D721Med (cell line): ENCODE measurements at regions not wholly inside any gene's neighbourhood (a gene's known extent, or its start where the extent isn't known, plus 50 kb on each side); places are given as distances from the start of the nearest gene placed in this dataset.

Experiments used
- DNase-seq: peaks from one replicate; pipeline ENCODE4 v3.0.0; 2011; ENCODE audit warnings: low spot score; ENCODE audit not compliant: insufficient read length
- FAIRE-seq: peaks from 2 replicates; lab custom pipeline; 2011; peaks lifted over from hg19 to GRCh38; lab: Jason Lieb, UNC
- CTCF ChIP-seq: IDR thresholded peaks from 2 replicates; pipeline ENCODE4 v1.5.1; 2012; ENCODE audit warnings: mild to moderate bottlenecking, control low read depth; ENCODE audit not compliant: insufficient read depth; ENCODE audit errors: missing control alignments

- no peak for TF ChIP-seq CTCF
- DNase-seq (no peak), FAIRE-seq (no peak)
These were observed 973.1 kb downstream of the TMEM182 start for GRCh38 chr2:103734911-103735310.

DNA sequence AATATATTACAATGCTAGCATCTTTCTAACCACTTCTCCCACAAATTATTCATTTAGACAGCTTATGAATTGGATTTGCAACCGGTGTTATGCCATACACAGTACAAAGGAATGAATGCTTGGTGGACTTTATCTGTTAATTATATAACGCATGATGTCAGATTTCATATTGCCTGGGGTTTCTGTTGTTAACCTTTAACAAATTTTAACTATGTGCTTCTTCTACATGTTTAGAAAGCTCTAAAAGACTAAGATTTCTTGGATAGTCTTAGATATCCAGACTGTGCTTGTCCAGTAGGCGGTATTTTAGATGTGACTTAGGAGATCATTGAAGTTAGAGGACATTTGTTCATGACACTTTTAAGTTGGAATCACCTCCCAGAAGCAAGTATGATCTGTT lies 976.3 kb downstream of the TMEM182 start:
- DNase-seq (no peak), FAIRE-seq (no peak)

GRCh38 chr2:103738606-103739005 lies 976.8 kb downstream of the TMEM182 start:
- DNase-seq: no peak
- no peak for FAIRE-seq
- TF ChIP-seq CTCF: no peak

More for the DNA sequence above, 976.3 kb downstream of the TMEM182 start:
- no peak for TF ChIP-seq CTCF

DNA sequence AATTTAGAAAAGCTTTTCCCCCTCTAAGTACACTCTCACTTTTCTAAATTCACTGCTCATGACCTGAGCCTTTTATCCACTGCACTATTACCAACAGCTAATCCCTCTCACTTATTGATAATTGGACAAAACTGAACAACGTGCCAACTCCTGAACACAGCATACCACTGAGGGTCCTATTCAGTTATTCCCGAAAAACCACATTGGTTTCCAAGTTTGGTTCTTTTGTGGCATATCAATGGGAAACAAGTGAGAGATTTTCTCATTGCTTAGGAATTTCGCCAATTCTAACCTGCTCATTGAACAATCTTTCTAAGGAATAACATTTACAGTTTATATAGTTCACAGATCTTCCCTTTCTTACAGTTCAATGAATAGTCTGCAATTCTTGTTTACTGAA lies 977.4 kb downstream of the TMEM182 start:
- FAIRE-seq (peak; percentile 66), DNase-seq (no peak)
- no peak for TF ChIP-seq CTCF

- no peak for FAIRE-seq
- no peak for TF ChIP-seq CTCF
- DNase-seq: no peak
These were observed 978.1 kb downstream of the TMEM182 start for GRCh38 chr2:103739921-103740320.

DNA sequence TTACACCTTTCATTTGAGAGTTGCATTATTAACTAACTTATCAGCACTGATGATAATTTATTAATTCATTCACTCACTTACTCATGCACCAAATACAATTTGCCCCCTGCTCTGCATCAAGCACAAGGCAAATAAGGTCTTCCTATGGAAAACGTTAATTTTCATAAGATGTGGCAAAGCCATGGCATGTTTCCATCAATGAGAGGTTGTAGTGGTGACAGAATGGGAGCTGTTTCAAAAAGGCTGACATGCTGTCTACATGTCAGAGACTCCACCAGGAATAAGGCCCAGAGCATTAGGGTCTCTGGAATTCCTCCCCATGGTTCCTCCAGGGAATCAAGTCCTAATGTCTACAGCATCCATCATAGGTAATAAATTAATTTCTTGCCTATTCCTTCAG lies 978.8 kb downstream of the TMEM182 start:
- TF ChIP-seq CTCF: no peak
- FAIRE-seq: no peak
- DNase-seq: no peak

- DNase-seq (no peak), FAIRE-seq (no peak)
- no peak for TF ChIP-seq CTCF
These were observed 981.4 kb downstream of the TMEM182 start for GRCh38 chr2:103743195-103743594.
